ENCODE measurements at regions not wholly inside any gene's neighbourhood (a gene's known extent, or its start where the extent isn't known, plus 50 kb on each side); places are given as distances from the start of the nearest gene placed in this dataset.

GRCh38 chr9:18294229-18294628, 179.7 kb upstream of the ADAMTSL1 start:
- H3K9me3 ChIP-seq (replicated peaks; ENCODE audit: control insufficient read depth, insufficient read depth, low read length): no peaks in the 10 kb centered on the region
- no peak for TF ChIP-seq JUN (IDR thresholded peaks at IDR 0.05; ENCODE audit: borderline replicate concordance, insufficient read depth, insufficient read length, low read depth)
- no peak for TF ChIP-seq EZH2 (IDR thresholded peaks at IDR 0.05; ENCODE audit: borderline replicate concordance, low read depth, low read length, severe bottlenecking)
- TF ChIP-seq FOS (IDR thresholded peaks at IDR 0.05; ENCODE audit: borderline replicate concordance, insufficient read depth, low read length): no peak
- no peak for TF ChIP-seq MAX (IDR thresholded peaks at IDR 0.05; ENCODE audit: insufficient read depth, insufficient read length)
- TF ChIP-seq GATA2 (IDR thresholded peaks at IDR 0.05; ENCODE audit: insufficient read depth, insufficient read length, low read depth, low read length): no peak
- no peak for TF ChIP-seq MYC (IDR thresholded peaks at IDR 0.05; ENCODE audit: low read depth, low read length)
- no peak for TF ChIP-seq POLR2AphosphoS5 (IDR thresholded peaks at IDR 0.05; ENCODE audit: insufficient read depth, low read depth, low read length)

GRCh38 chr9:18296702-18297055, 177.3 kb upstream of the ADAMTSL1 start:
- Histone ChIP-seq H3K9me3 (replicated peaks; ENCODE audit: control insufficient read depth, insufficient read depth, low read length) (no peaks in the 10 kb centered on the region), H2AFZ (ENCODE audit: low read depth, low read length) (peak overlapping the region; percentile 57), H3K36me3 (ENCODE audit: control insufficient read depth in 2 of 2, extremely low read depth in 1 of 2, insufficient read depth in 2 of 2, low read length in 2 of 2) (no peaks in the 10 kb centered on the region), H3K4me3 (replicated peaks in 1 of 3; ENCODE audit: insufficient read depth in 1 of 3, low read depth in 1 of 3, low read length in 3 of 3) (peak overlapping the region in 1 of 3 experiments; percentile 29), H3K27ac (ENCODE audit: insufficient read depth, low read depth, low read length) (peak overlapping the region; percentile 64), H4K20me1 (replicated peaks; ENCODE audit: control insufficient read depth, extremely low read depth, insufficient read depth, low read length) (no peaks in the 10 kb centered on the region), H3K9me1 (replicated peaks; ENCODE audit: control insufficient read depth, extremely low read depth, insufficient read depth, low read length) (no peaks in the 10 kb centered on the region), H3K9ac (replicated peaks; ENCODE audit: extremely low read depth, insufficient read depth, low read length) (peak overlapping the region; percentile 59), H3K4me1 (ENCODE audit: control insufficient read depth, extremely low read depth, insufficient read depth, low read length) (peaks cover 15% of the 10 kb centered on the region), H3K4me2 (ENCODE audit: insufficient read depth, low read length) (peak overlapping the region; percentile 76), H3K79me2 (ENCODE audit: control insufficient read depth, insufficient read depth, low read length) (no peaks in the 10 kb centered on the region), H3K27me3 (ENCODE audit: control insufficient read depth in 2 of 2, insufficient read depth in 2 of 2, low read length in 2 of 2) (no peaks in the 10 kb centered on the region)
- no TSS peak for BruUV-seq (replicated peaks)
- dilution Hi-C loops (cut with MboI; ENCODE audit: extremely low pct_ligation_motif_present, low sequenced_read_pairs): no loop called here
- DNase-seq (ENCODE audit: low read depth, low spot score) (no peak), FAIRE-seq (no peak)
- POLR2A ChIA-PET: interaction anchor here (0.6 kb wide), 1 partner anchor 43 kb away, joined by 3 read pairs; no protein-coding TSS in a partner anchor
- intact Hi-C loops (cut with micrococcal nuclease): loop anchor here (1.0 kb wide), 3 partner anchors 35 to 142 kb away; no protein-coding TSS in a partner anchor
- TF ChIP-seq JUN (IDR thresholded peaks at IDR 0.05; ENCODE audit: borderline replicate concordance, insufficient read depth, insufficient read length, low read depth): no peak
- TF ChIP-seq CTCF (IDR thresholded peaks at IDR 0.05; ENCODE audit: extremely low read depth in 1 of 2, insufficient read depth in 1 of 2, low read depth in 1 of 2, low read length in 2 of 2): no peak
- TF ChIP-seq MAX (IDR thresholded peaks at IDR 0.05; ENCODE audit: insufficient read depth, insufficient read length): no peak
- CTCF ChIA-PET: no interaction called here

More at GRCh38 chr9:18294229-18294628, 179.7 kb upstream of the ADAMTSL1 start:
- ChIA-PET CTCF (interaction anchor here (0.6 to 1.3 kb wide), 2 partner anchors 148 to 1443 kb away, joined by 3 to 4 read pairs; no protein-coding TSS in a partner anchor), POLR2A (no interaction called here)
- dilution Hi-C loops (cut with MboI; ENCODE audit: extremely low pct_ligation_motif_present, low sequenced_read_pairs): no loop called here
- no peaks in the 10 kb centered on the region for H4K20me1 ChIP-seq (replicated peaks; ENCODE audit: control insufficient read depth, extremely low read depth, insufficient read depth, low read length)
- no peak overlapping the region for H3K9ac ChIP-seq (replicated peaks; ENCODE audit: extremely low read depth, insufficient read depth, low read length)
- FAIRE-seq: no peak
- H3K4me2 ChIP-seq (ENCODE audit: insufficient read depth, low read length): no peak overlapping the region
- no peak overlapping the region for H3K27ac ChIP-seq (ENCODE audit: insufficient read depth, low read depth, low read length)
- DNase-seq (ENCODE audit: low read depth, low spot score): peak; percentile 24
- H3K9me1 ChIP-seq (replicated peaks; ENCODE audit: control insufficient read depth, extremely low read depth, insufficient read depth, low read length): no peaks in the 10 kb centered on the region
- no peaks in the 10 kb centered on the region for H3K27me3 ChIP-seq (ENCODE audit: control insufficient read depth in 2 of 2, insufficient read depth in 2 of 2, low read length in 2 of 2)
- no peaks in the 10 kb centered on the region for H3K36me3 ChIP-seq (ENCODE audit: control insufficient read depth in 2 of 2, extremely low read depth in 1 of 2, insufficient read depth in 2 of 2, low read length in 2 of 2)
- BruUV-seq (replicated peaks): no TSS peak
- peaks cover 15% of the 10 kb centered on the region for H3K4me1 ChIP-seq (ENCODE audit: control insufficient read depth, extremely low read depth, insufficient read depth, low read length)
- no peaks in the 10 kb centered on the region for H3K79me2 ChIP-seq (ENCODE audit: control insufficient read depth, insufficient read depth, low read length)
- no peak overlapping the region for H3K4me3 ChIP-seq (replicated peaks in 1 of 3; ENCODE audit: insufficient read depth in 1 of 3, low read depth in 1 of 3, low read length in 3 of 3)
- intact Hi-C loops (cut with micrococcal nuclease): no loop called here
- no peak overlapping the region for H2AFZ ChIP-seq (ENCODE audit: low read depth, low read length)
